ENCODE measurements at regions not wholly inside any gene's neighbourhood (a gene's known extent, or its start where the extent isn't known, plus 50 kb on each side); places are given as distances from the start of the nearest gene placed in this dataset.
A peak's percentile ranks its signal among the peaks of the same experiment; 100 is the strongest.

GRCh38 chr12:18168016-18168415 is 78.0 kb upstream of the RERGL start:
- Mint-ChIP-seq H3K27ac (no peak overlapping the region), H3K4me1 (peaks cover 9% of the 10 kb centered on the region), H3K27me3 (ENCODE audit: low read depth) (no peaks in the 10 kb centered on the region), H3K36me3 (ENCODE audit: low read depth) (no peaks in the 10 kb centered on the region), H3K9me3 (peaks cover 11% of the 10 kb centered on the region), H3K4me3 (no peak overlapping the region)
- TF ChIP-seq CTCF (IDR thresholded peaks at IDR 0.05; ENCODE audit: unreplicated experiment in 3 of 3): no peak

GRCh38 chr12:18165889-18166288 is 75.9 kb upstream of the RERGL start:
- Mint-ChIP-seq H3K4me1 (peaks cover 9% of the 10 kb centered on the region), H3K36me3 (ENCODE audit: low read depth) (no peaks in the 10 kb centered on the region), H3K27ac (peak overlapping the region; percentile 70 to 78 (median 77)), H3K4me3 (peak overlapping the region in 1 of 3 experiments; percentile 11), H3K27me3 (ENCODE audit: low read depth) (no peaks in the 10 kb centered on the region), H3K9me3 (peaks cover 6% of the 10 kb centered on the region)
- TF ChIP-seq CTCF (IDR thresholded peaks at IDR 0.05; ENCODE audit: unreplicated experiment in 3 of 3): no peak

DNA sequence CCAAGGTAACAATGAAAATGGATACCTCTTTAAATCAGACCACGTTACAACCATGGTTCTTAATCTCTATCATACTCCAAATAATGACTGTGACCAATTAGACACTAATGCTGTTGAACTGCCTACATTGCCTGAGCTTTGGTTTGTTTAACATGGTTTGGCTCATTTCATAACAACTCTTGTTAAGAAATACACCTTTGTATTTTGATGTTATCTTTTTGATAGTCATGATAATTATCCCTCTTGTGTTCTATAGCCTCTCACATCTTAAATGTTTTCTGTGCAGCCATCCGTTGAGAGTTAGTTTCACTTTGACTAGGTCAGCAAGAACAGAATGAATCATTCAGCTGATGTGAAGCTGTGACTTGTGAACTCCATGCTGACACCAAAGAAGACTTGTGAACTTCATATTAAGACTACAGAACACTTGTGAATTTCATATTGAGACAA is 75.5 kb upstream of the RERGL start:
- peak overlapping the region; percentile 70 to 78 (median 77) for H3K27ac Mint-ChIP-seq
- H3K9me3 Mint-ChIP-seq: peaks cover 6% of the 10 kb centered on the region
- no peak for TF ChIP-seq CTCF (IDR thresholded peaks at IDR 0.05; ENCODE audit: unreplicated experiment in 3 of 3)
- peak overlapping the region in 1 of 3 experiments; percentile 11 for H3K4me3 Mint-ChIP-seq
- no peaks in the 10 kb centered on the region for H3K27me3 Mint-ChIP-seq (ENCODE audit: low read depth)
- peaks cover 9% of the 10 kb centered on the region for H3K4me1 Mint-ChIP-seq
- H3K36me3 Mint-ChIP-seq (ENCODE audit: low read depth): no peaks in the 10 kb centered on the region

DNA sequence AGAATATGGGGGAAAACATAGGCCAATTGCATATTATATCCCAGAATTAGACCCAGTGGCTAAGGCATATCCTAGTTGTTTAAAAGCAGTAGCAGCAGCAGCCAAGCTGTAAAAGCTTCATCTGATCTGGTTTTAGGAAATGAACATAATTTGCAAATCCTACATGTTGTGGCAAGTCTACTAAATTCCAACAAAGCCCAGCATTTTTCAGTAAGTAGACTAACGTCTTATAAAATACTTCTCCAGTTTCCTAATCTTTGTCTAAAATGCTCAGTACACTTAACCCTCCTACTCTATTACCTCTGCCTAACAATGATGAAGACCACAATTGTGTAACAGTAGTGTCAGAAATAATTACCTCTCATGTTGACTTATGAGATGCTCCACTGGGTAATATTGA is 70.9 kb upstream of the RERGL start:
- peaks cover 17% of the 10 kb centered on the region for H3K9me3 Mint-ChIP-seq
- no peaks in the 10 kb centered on the region for H3K27me3 Mint-ChIP-seq (ENCODE audit: low read depth)
- H3K4me1 Mint-ChIP-seq: peaks cover 7% of the 10 kb centered on the region
- no peak overlapping the region for H3K4me3 Mint-ChIP-seq
- no peak overlapping the region for H3K27ac Mint-ChIP-seq
- no peak for TF ChIP-seq CTCF (IDR thresholded peaks at IDR 0.05; ENCODE audit: unreplicated experiment in 3 of 3)
- no peaks in the 10 kb centered on the region for H3K36me3 Mint-ChIP-seq (ENCODE audit: low read depth)

GRCh38 chr12:18158774-18159557 is 69.0 kb upstream of the RERGL start:
- H3K27me3 Mint-ChIP-seq (ENCODE audit: low read depth): no peaks in the 10 kb centered on the region
- H3K9me3 Mint-ChIP-seq: peaks cover 20% of the 10 kb centered on the region
- H3K27ac Mint-ChIP-seq: no peak overlapping the region
- H3K36me3 Mint-ChIP-seq (ENCODE audit: low read depth): no peaks in the 10 kb centered on the region
- peak; percentile 32 to 59 (median 49) for TF ChIP-seq CTCF (IDR thresholded peaks at IDR 0.05; ENCODE audit: unreplicated experiment in 3 of 3)
- no peaks in the 10 kb centered on the region for H3K4me1 Mint-ChIP-seq
- H3K4me3 Mint-ChIP-seq: no peak overlapping the region

DNA sequence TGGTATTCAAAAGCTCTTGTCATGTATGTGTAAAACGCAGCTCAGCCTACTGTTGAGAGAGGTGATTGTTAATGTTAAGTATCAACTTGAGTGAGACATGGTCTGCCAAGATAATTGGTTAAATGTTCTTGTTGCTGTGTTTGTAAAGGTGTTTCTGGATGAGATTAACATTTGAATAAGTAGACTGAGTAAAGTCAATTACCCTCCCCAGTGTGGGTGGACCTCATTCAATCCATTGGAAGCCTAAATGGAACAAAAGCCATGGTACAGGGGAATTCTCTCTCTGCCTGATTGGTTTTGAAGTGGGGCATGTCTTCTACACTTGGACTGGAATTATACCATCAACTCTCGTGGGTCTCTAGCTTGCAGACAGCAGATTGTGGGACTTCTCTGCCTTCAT is 63.8 kb upstream of the RERGL start:
- Mint-ChIP-seq H3K36me3 (ENCODE audit: low read depth) (no peaks in the 10 kb centered on the region), H3K27me3 (ENCODE audit: low read depth) (no peaks in the 10 kb centered on the region), H3K4me3 (no peak overlapping the region), H3K27ac (no peak overlapping the region), H3K9me3 (peaks cover 18% of the 10 kb centered on the region), H3K4me1 (no peaks in the 10 kb centered on the region)
- TF ChIP-seq CTCF (IDR thresholded peaks at IDR 0.05; ENCODE audit: unreplicated experiment in 3 of 3): no peak
